H9 (cell line): ENCODE measurements at regions not wholly inside any gene's neighbourhood (a gene's known extent, or its start where the extent isn't known, plus 50 kb on each side); places are given as distances from the start of the nearest gene placed in this dataset.

Experiments
- DNase-seq: peaks from one replicate; pipeline ENCODE4 v3.0.0-alpha.2; 2017
- H2AFZ ChIP-seq: one replicate; pipeline ENCODE4 v1.6.1; 2013; ENCODE audit warnings: mild to moderate bottlenecking, low read length, control low read depth, moderate library complexity
- H2AK5ac ChIP-seq: 2 replicates; pipeline ENCODE4 v1.6.1; 2013; ENCODE audit warnings: low read length, control low read depth, mixed read lengths; ENCODE audit not compliant: insufficient read length
- H2BK120ac ChIP-seq: one replicate; pipeline ENCODE4 v1.6.1; 2013; ENCODE audit warnings: low read depth, mild to moderate bottlenecking, low read length, control low read depth, inconsistent platforms; ENCODE audit not compliant: poor library complexity, severe bottlenecking
- H2BK12ac ChIP-seq: 2 replicates; pipeline ENCODE4 v1.6.1; 2013; ENCODE audit warnings: low read length, control low read depth, mixed read lengths, low read depth; ENCODE audit not compliant: insufficient read length
- H2BK15ac ChIP-seq: 2 replicates; pipeline ENCODE4 v1.6.1; 2013; ENCODE audit warnings: low read depth, low read length, control low read depth
- H2BK20ac ChIP-seq: one replicate; pipeline ENCODE4 v1.6.1; 2013; ENCODE audit warnings: low read depth, mild to moderate bottlenecking, low read length, control low read depth, inconsistent platforms; ENCODE audit not compliant: poor library complexity, severe bottlenecking
- H2BK5ac ChIP-seq: 2 replicates; pipeline ENCODE4 v1.6.1; 2013; ENCODE audit warnings: low read length, control low read depth, mixed read lengths; ENCODE audit not compliant: insufficient read length
- H3K14ac ChIP-seq: 2 replicates; pipeline ENCODE4 v1.6.1; 2013; ENCODE audit warnings: low read length, control low read depth; ENCODE audit not compliant: insufficient read depth
- H3K18ac ChIP-seq: 2 replicates; pipeline ENCODE4 v1.6.1; 2013; ENCODE audit warnings: low read depth, mild to moderate bottlenecking, mixed read lengths, low read length, control low read depth; ENCODE audit not compliant: insufficient read length
- H3K23ac ChIP-seq: 2 replicates; pipeline ENCODE4 v1.6.1; 2013; ENCODE audit warnings: low read length, control low read depth, mixed read lengths, low read depth; ENCODE audit not compliant: insufficient read length
- H3K23me2 ChIP-seq: 2 replicates; pipeline ENCODE4 v1.6.1; 2013; ENCODE audit warnings: low read depth, mild to moderate bottlenecking, mixed read lengths, low read length, control low read depth; ENCODE audit not compliant: insufficient read length, poor library complexity, severe bottlenecking
- H3K27ac ChIP-seq: 2 replicates; pipeline ENCODE4 v1.5.1; 2013; ENCODE audit warnings: low read length, control low read depth, mixed read lengths, low read depth; ENCODE audit not compliant: insufficient read length
- H3K27me3 ChIP-seq: 2 replicates; pipeline ENCODE4 v1.6.1; 2013; ENCODE audit warnings: low read length, control low read depth, inconsistent platforms; ENCODE audit not compliant: insufficient read depth
- H3K4ac ChIP-seq: 2 replicates; pipeline ENCODE4 v1.6.1; 2013; ENCODE audit warnings: low read depth, mild to moderate bottlenecking, control low read depth, inconsistent platforms, low read length, moderate library complexity
- H3K4me1 ChIP-seq: 2 replicates; pipeline ENCODE4 v1.6.1; 2013; ENCODE audit warnings: low read length, control low read depth, inconsistent platforms; ENCODE audit not compliant: insufficient read depth
- H3K4me2 ChIP-seq: 2 replicates; pipeline ENCODE4 v1.6.1; 2013; ENCODE audit warnings: low read length, control low read depth, mixed read lengths; ENCODE audit not compliant: insufficient read length, insufficient read depth
- H3K56ac ChIP-seq: 2 replicates; pipeline ENCODE4 v1.6.1; 2013; ENCODE audit warnings: low read depth, mild to moderate bottlenecking, mixed read lengths, low read length, control low read depth; ENCODE audit not compliant: insufficient read length
- H3K79me1 ChIP-seq: 2 replicates; pipeline ENCODE4 v1.6.1; 2013; ENCODE audit warnings: low read depth, mild to moderate bottlenecking, moderate library complexity, low read length, control low read depth, inconsistent platforms; ENCODE audit not compliant: insufficient read depth, poor library complexity, severe bottlenecking
- H3K79me2 ChIP-seq: 2 replicates; pipeline ENCODE4 v1.6.1; 2013; ENCODE audit warnings: low read length, control low read depth, inconsistent platforms; ENCODE audit not compliant: insufficient read depth
- H3K9ac ChIP-seq: 2 replicates; pipeline ENCODE4 v1.6.1; 2013; ENCODE audit warnings: low read length, control low read depth, mixed read lengths; ENCODE audit not compliant: insufficient read length; ENCODE audit errors: extremely low read depth
- H3K9me3 ChIP-seq: one replicate; pipeline ENCODE4 v1.6.1; 2013; ENCODE audit warnings: low read depth, low read length, inconsistent platforms; ENCODE audit not compliant: control insufficient read depth
- H3T11ph ChIP-seq: one replicate; pipeline ENCODE4 v1.6.1; 2013; ENCODE audit warnings: mild to moderate bottlenecking, low read length, control low read depth, inconsistent platforms
- H4K20me1 ChIP-seq: one replicate; pipeline ENCODE4 v1.6.1; 2013; ENCODE audit not compliant: control insufficient read depth, insufficient read length, insufficient read depth
- H4K5ac ChIP-seq: 2 replicates; pipeline ENCODE4 v1.6.1; 2013; ENCODE audit warnings: low read depth, mild to moderate bottlenecking, mixed read lengths, low read length, control low read depth; ENCODE audit not compliant: insufficient read length
- H4K8ac ChIP-seq: replicated peaks from 2 replicates; pipeline ENCODE4 v1.6.1; 2013; ENCODE audit warnings: low read length, control low read depth, mixed read lengths, low read depth; ENCODE audit not compliant: insufficient read length
- H4K91ac ChIP-seq: 2 replicates; pipeline ENCODE4 v1.6.1; 2013; ENCODE audit warnings: low read depth, mild to moderate bottlenecking, moderate library complexity, mixed read lengths, low read length, control low read depth; ENCODE audit not compliant: insufficient read length
- H3K27ac Mint-ChIP-seq, 3 experiments: 2 replicates in 2 of 3; 3 replicates in 1 of 3; pipeline ENCODE4 v1.8.0; 2020 to 2021; ENCODE audit warnings: mixed read lengths in 3 of 3, mild to moderate bottlenecking in 1 of 3, moderate library complexity in 1 of 3
- H3K27me3 Mint-ChIP-seq: 2 replicates; pipeline ENCODE4 v1.8.0; 2021; ENCODE audit warnings: low read depth, mild to moderate bottlenecking, moderate library complexity, mixed read lengths
- H3K36me3 Mint-ChIP-seq, 3 experiments: 2 replicates in 2 of 3; 3 replicates in 1 of 3; pipeline ENCODE4 v1.8.0; 2020 to 2021; ENCODE audit warnings: low read depth in 3 of 3, mixed read lengths in 3 of 3; ENCODE audit not compliant: insufficient read depth in 1 of 3
- H3K4me1 Mint-ChIP-seq, 2 experiments: 2 replicates each; pipeline ENCODE4 v1.8.0; 2020; ENCODE audit warnings: mixed read lengths in 2 of 2
- H3K4me3 Mint-ChIP-seq, 2 experiments: 2 replicates in 1 of 2; 3 replicates in 1 of 2; pipeline ENCODE4 v1.8.0; 2020 to 2021; ENCODE audit warnings: mild to moderate bottlenecking in 2 of 2, mixed read lengths in 2 of 2, moderate library complexity in 1 of 2
- H3K9me3 Mint-ChIP-seq, 2 experiments: 2 replicates in 1 of 2; 3 replicates in 1 of 2; pipeline ENCODE4 v1.8.0; 2020; ENCODE audit warnings: mild to moderate bottlenecking in 2 of 2, mixed read lengths in 2 of 2, moderate library complexity in 1 of 2
- WGBS: extraction: QIAGEN DNeasy Blood & Tissue Kit; methylation state at CpG from one replicate; pipeline ENCODE4 v1.1.7; 2013; ENCODE audit warnings: missing lambda C conversion rate, low lambda C conversion rate, mixed read lengths; ENCODE audit not compliant: insufficient read length; ENCODE audit errors: extremely low coverage; 5-methylcytosine and 5-hydroxymethylcytosine counted together
- TF ChIP-seq, protein P1 (sequence below): fragments of 200-600 bp; sonication (generic); conservative IDR thresholded peaks from 3 replicates; pipeline ENCODE4 v1.8.0; 2021; ENCODE audit warnings: antibody characterized with exemption, mild to moderate bottlenecking

DNA sequence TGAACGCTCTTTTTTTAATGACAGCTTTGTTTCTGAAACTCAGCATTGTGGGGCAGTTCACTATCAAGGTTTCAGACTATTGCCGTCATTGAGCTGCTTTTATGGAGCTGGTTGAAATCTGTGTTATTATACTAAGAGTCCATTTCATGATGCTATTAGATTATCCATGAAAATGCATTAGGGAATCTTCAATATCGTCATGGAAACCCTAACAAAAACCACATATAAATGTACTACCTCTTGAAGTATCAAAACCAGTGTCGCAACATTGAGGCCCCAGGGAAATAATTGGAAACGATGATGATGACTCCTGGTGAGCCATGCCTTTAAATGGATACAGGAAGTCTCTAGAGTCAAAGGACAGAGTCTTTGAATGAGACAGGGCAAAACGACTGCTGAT, 231.6 kb upstream of the CPHXL start:
- H3K27ac ChIP-seq = no peak overlapping the region
- no peak overlapping the region for H3T11ph ChIP-seq
- Mint-ChIP-seq H3K27me3 (peaks cover 26% of the 10 kb centered on the region), H3K36me3 (no peaks in the 10 kb centered on the region; a peak in 1 of 7 replicates), H3K4me1 (no peaks in the 10 kb centered on the region), H3K9me3 (no peaks in the 10 kb centered on the region), H3K27ac (no peak overlapping the region), H3K4me3 (no peak overlapping the region)
- H4K91ac ChIP-seq = no peak overlapping the region
- no peak overlapping the region for H3K18ac ChIP-seq
- H3K4me1 ChIP-seq = no peaks in the 10 kb centered on the region
- no peak overlapping the region for H2BK20ac ChIP-seq
- H2BK12ac ChIP-seq = no peak overlapping the region
- H2AK5ac ChIP-seq = no peak overlapping the region
- no peak overlapping the region for H3K9ac ChIP-seq
- TF ChIP-seq, protein P1, sequence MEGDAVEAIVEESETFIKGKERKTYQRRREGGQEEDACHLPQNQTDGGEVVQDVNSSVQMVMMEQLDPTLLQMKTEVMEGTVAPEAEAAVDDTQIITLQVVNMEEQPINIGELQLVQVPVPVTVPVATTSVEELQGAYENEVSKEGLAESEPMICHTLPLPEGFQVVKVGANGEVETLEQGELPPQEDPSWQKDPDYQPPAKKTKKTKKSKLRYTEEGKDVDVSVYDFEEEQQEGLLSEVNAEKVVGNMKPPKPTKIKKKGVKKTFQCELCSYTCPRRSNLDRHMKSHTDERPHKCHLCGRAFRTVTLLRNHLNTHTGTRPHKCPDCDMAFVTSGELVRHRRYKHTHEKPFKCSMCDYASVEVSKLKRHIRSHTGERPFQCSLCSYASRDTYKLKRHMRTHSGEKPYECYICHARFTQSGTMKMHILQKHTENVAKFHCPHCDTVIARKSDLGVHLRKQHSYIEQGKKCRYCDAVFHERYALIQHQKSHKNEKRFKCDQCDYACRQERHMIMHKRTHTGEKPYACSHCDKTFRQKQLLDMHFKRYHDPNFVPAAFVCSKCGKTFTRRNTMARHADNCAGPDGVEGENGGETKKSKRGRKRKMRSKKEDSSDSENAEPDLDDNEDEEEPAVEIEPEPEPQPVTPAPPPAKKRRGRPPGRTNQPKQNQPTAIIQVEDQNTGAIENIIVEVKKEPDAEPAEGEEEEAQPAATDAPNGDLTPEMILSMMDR = no peak
- no peak overlapping the region for H3K4me2 ChIP-seq
- no peaks in the 10 kb centered on the region for H3K9me3 ChIP-seq
- no peaks in the 10 kb centered on the region for H3K23me2 ChIP-seq
- no peaks in the 10 kb centered on the region for H3K79me1 ChIP-seq
- no CpG with 5 or more reads among the region's 6 CpGs for WGBS
- no peak overlapping the region for H2AFZ ChIP-seq
- H4K20me1 ChIP-seq = no peaks in the 10 kb centered on the region
- no peak overlapping the region for H3K56ac ChIP-seq
- H4K8ac ChIP-seq = no peak overlapping the region
- no peak overlapping the region for H2BK120ac ChIP-seq
- no peak overlapping the region for H3K14ac ChIP-seq
- no peak for DNase-seq
- no peaks in the 10 kb centered on the region for H3K79me2 ChIP-seq
- no peaks in the 10 kb centered on the region for H3K27me3 ChIP-seq
- H2BK5ac ChIP-seq = no peak overlapping the region
- H2BK15ac ChIP-seq = no peak overlapping the region
- H3K23ac ChIP-seq = no peak overlapping the region
- no peak overlapping the region for H4K5ac ChIP-seq
- H3K4ac ChIP-seq = no peak overlapping the region
